H9 (cell line): ENCODE measurements at regions not wholly inside any gene's neighbourhood (a gene's known extent, or its start where the extent isn't known, plus 50 kb on each side); places are given as distances from the start of the nearest gene placed in this dataset.

ENCODE experiments used
- DNase-seq: peaks from one replicate; pipeline ENCODE4 v3.0.0-alpha.2; 2017
- H2AFZ ChIP-seq: one replicate; pipeline ENCODE4 v1.6.1; 2013; ENCODE audit warnings: mild to moderate bottlenecking, low read length, control low read depth, moderate library complexity
- H2AK5ac ChIP-seq: 2 replicates; pipeline ENCODE4 v1.6.1; 2013; ENCODE audit warnings: low read length, control low read depth, mixed read lengths; ENCODE audit not compliant: insufficient read length
- H2BK120ac ChIP-seq: one replicate; pipeline ENCODE4 v1.6.1; 2013; ENCODE audit warnings: low read depth, mild to moderate bottlenecking, low read length, control low read depth, inconsistent platforms; ENCODE audit not compliant: poor library complexity, severe bottlenecking
- H2BK12ac ChIP-seq: 2 replicates; pipeline ENCODE4 v1.6.1; 2013; ENCODE audit warnings: low read length, control low read depth, mixed read lengths, low read depth; ENCODE audit not compliant: insufficient read length
- H2BK15ac ChIP-seq: 2 replicates; pipeline ENCODE4 v1.6.1; 2013; ENCODE audit warnings: low read depth, low read length, control low read depth
- H2BK20ac ChIP-seq: one replicate; pipeline ENCODE4 v1.6.1; 2013; ENCODE audit warnings: low read depth, mild to moderate bottlenecking, low read length, control low read depth, inconsistent platforms; ENCODE audit not compliant: poor library complexity, severe bottlenecking
- H2BK5ac ChIP-seq: 2 replicates; pipeline ENCODE4 v1.6.1; 2013; ENCODE audit warnings: low read length, control low read depth, mixed read lengths; ENCODE audit not compliant: insufficient read length
- H3K14ac ChIP-seq: 2 replicates; pipeline ENCODE4 v1.6.1; 2013; ENCODE audit warnings: low read length, control low read depth; ENCODE audit not compliant: insufficient read depth
- H3K18ac ChIP-seq: 2 replicates; pipeline ENCODE4 v1.6.1; 2013; ENCODE audit warnings: low read depth, mild to moderate bottlenecking, mixed read lengths, low read length, control low read depth; ENCODE audit not compliant: insufficient read length
- H3K23ac ChIP-seq: 2 replicates; pipeline ENCODE4 v1.6.1; 2013; ENCODE audit warnings: low read length, control low read depth, mixed read lengths, low read depth; ENCODE audit not compliant: insufficient read length
- H3K23me2 ChIP-seq: 2 replicates; pipeline ENCODE4 v1.6.1; 2013; ENCODE audit warnings: low read depth, mild to moderate bottlenecking, mixed read lengths, low read length, control low read depth; ENCODE audit not compliant: insufficient read length, poor library complexity, severe bottlenecking
- H3K27ac ChIP-seq: 2 replicates; pipeline ENCODE4 v1.5.1; 2013; ENCODE audit warnings: low read length, control low read depth, mixed read lengths, low read depth; ENCODE audit not compliant: insufficient read length
- H3K27me3 ChIP-seq: 2 replicates; pipeline ENCODE4 v1.6.1; 2013; ENCODE audit warnings: low read length, control low read depth, inconsistent platforms; ENCODE audit not compliant: insufficient read depth
- H3K4ac ChIP-seq: 2 replicates; pipeline ENCODE4 v1.6.1; 2013; ENCODE audit warnings: low read depth, mild to moderate bottlenecking, control low read depth, inconsistent platforms, low read length, moderate library complexity
- H3K4me1 ChIP-seq: 2 replicates; pipeline ENCODE4 v1.6.1; 2013; ENCODE audit warnings: low read length, control low read depth, inconsistent platforms; ENCODE audit not compliant: insufficient read depth
- H3K4me2 ChIP-seq: 2 replicates; pipeline ENCODE4 v1.6.1; 2013; ENCODE audit warnings: low read length, control low read depth, mixed read lengths; ENCODE audit not compliant: insufficient read length, insufficient read depth
- H3K56ac ChIP-seq: 2 replicates; pipeline ENCODE4 v1.6.1; 2013; ENCODE audit warnings: low read depth, mild to moderate bottlenecking, mixed read lengths, low read length, control low read depth; ENCODE audit not compliant: insufficient read length
- H3K79me1 ChIP-seq: 2 replicates; pipeline ENCODE4 v1.6.1; 2013; ENCODE audit warnings: low read depth, mild to moderate bottlenecking, moderate library complexity, low read length, control low read depth, inconsistent platforms; ENCODE audit not compliant: insufficient read depth, poor library complexity, severe bottlenecking
- H3K79me2 ChIP-seq: 2 replicates; pipeline ENCODE4 v1.6.1; 2013; ENCODE audit warnings: low read length, control low read depth, inconsistent platforms; ENCODE audit not compliant: insufficient read depth
- H3K9ac ChIP-seq: 2 replicates; pipeline ENCODE4 v1.6.1; 2013; ENCODE audit warnings: low read length, control low read depth, mixed read lengths; ENCODE audit not compliant: insufficient read length; ENCODE audit errors: extremely low read depth
- H3K9me3 ChIP-seq: one replicate; pipeline ENCODE4 v1.6.1; 2013; ENCODE audit warnings: low read depth, low read length, inconsistent platforms; ENCODE audit not compliant: control insufficient read depth
- H3T11ph ChIP-seq: one replicate; pipeline ENCODE4 v1.6.1; 2013; ENCODE audit warnings: mild to moderate bottlenecking, low read length, control low read depth, inconsistent platforms
- H4K20me1 ChIP-seq: one replicate; pipeline ENCODE4 v1.6.1; 2013; ENCODE audit not compliant: control insufficient read depth, insufficient read length, insufficient read depth
- H4K5ac ChIP-seq: 2 replicates; pipeline ENCODE4 v1.6.1; 2013; ENCODE audit warnings: low read depth, mild to moderate bottlenecking, mixed read lengths, low read length, control low read depth; ENCODE audit not compliant: insufficient read length
- H4K8ac ChIP-seq: replicated peaks from 2 replicates; pipeline ENCODE4 v1.6.1; 2013; ENCODE audit warnings: low read length, control low read depth, mixed read lengths, low read depth; ENCODE audit not compliant: insufficient read length
- H4K91ac ChIP-seq: 2 replicates; pipeline ENCODE4 v1.6.1; 2013; ENCODE audit warnings: low read depth, mild to moderate bottlenecking, moderate library complexity, mixed read lengths, low read length, control low read depth; ENCODE audit not compliant: insufficient read length
- H3K27ac Mint-ChIP-seq, 3 experiments: 2 replicates in 2 of 3; 3 replicates in 1 of 3; pipeline ENCODE4 v1.8.0; 2020 to 2021; ENCODE audit warnings: mixed read lengths in 3 of 3, mild to moderate bottlenecking in 1 of 3, moderate library complexity in 1 of 3
- H3K27me3 Mint-ChIP-seq: 2 replicates; pipeline ENCODE4 v1.8.0; 2021; ENCODE audit warnings: low read depth, mild to moderate bottlenecking, moderate library complexity, mixed read lengths
- H3K36me3 Mint-ChIP-seq, 3 experiments: 2 replicates in 2 of 3; 3 replicates in 1 of 3; pipeline ENCODE4 v1.8.0; 2020 to 2021; ENCODE audit warnings: low read depth in 3 of 3, mixed read lengths in 3 of 3; ENCODE audit not compliant: insufficient read depth in 1 of 3
- H3K4me1 Mint-ChIP-seq, 2 experiments: 2 replicates each; pipeline ENCODE4 v1.8.0; 2020; ENCODE audit warnings: mixed read lengths in 2 of 2
- H3K4me3 Mint-ChIP-seq, 2 experiments: 2 replicates in 1 of 2; 3 replicates in 1 of 2; pipeline ENCODE4 v1.8.0; 2020 to 2021; ENCODE audit warnings: mild to moderate bottlenecking in 2 of 2, mixed read lengths in 2 of 2, moderate library complexity in 1 of 2
- H3K9me3 Mint-ChIP-seq, 2 experiments: 2 replicates in 1 of 2; 3 replicates in 1 of 2; pipeline ENCODE4 v1.8.0; 2020; ENCODE audit warnings: mild to moderate bottlenecking in 2 of 2, mixed read lengths in 2 of 2, moderate library complexity in 1 of 2
- WGBS: extraction: QIAGEN DNeasy Blood & Tissue Kit; methylation state at CpG from one replicate; pipeline ENCODE4 v1.1.7; 2013; ENCODE audit warnings: missing lambda C conversion rate, low lambda C conversion rate, mixed read lengths; ENCODE audit not compliant: insufficient read length; ENCODE audit errors: extremely low coverage; 5-methylcytosine and 5-hydroxymethylcytosine counted together
- TF ChIP-seq, protein P1 (sequence below): fragments of 200-600 bp; sonication (generic); conservative IDR thresholded peaks from 3 replicates; pipeline ENCODE4 v1.8.0; 2021; ENCODE audit warnings: antibody characterized with exemption, mild to moderate bottlenecking

DNA sequence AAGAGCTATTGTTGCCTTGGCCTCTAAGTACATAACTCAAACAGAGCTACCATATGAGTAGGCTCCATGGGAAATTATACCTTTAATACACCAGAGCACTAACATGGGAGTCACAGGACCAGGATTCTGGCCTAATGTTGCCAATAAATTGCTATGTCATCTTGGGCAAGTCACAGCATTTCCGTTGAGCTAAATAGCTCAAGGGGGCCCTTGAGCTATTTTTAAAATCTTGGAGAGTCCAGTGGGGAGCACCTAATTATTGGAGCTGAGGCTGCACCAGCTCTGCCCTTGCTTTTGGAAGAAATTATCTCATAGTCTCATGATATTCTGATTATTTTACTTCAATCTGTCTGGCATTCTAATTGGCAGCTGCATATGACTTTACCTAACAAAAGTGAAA, 350.8 kb downstream of the ENC1 start:
- Histone ChIP-seq H2AFZ (no peak overlapping the region), H4K20me1 (no peaks in the 10 kb centered on the region), H2AK5ac (no peak overlapping the region), H3K79me1 (no peaks in the 10 kb centered on the region), H3K23me2 (no peaks in the 10 kb centered on the region), H3K27me3 (no peaks in the 10 kb centered on the region), H3K4ac (no peak overlapping the region), H2BK120ac (no peak overlapping the region), H3K14ac (no peak overlapping the region), H2BK5ac (no peak overlapping the region), H3K27ac (no peak overlapping the region), H3K9ac (no peak overlapping the region), H3K79me2 (no peaks in the 10 kb centered on the region), H3K9me3 (no peaks in the 10 kb centered on the region), H4K5ac (no peak overlapping the region), H3K18ac (no peak overlapping the region), H3K23ac (no peak overlapping the region), H3K56ac (no peak overlapping the region), H3K4me2 (no peak overlapping the region), H4K8ac (no peak overlapping the region), H4K91ac (no peak overlapping the region), H2BK20ac (no peak overlapping the region), H3K4me1 (no peaks in the 10 kb centered on the region), H3T11ph (no peak overlapping the region), H2BK12ac (no peak overlapping the region), H2BK15ac (no peak overlapping the region)
- Mint-ChIP-seq H3K27me3 (peaks cover 2% of the 10 kb centered on the region; the same call in 1 of the 2 replicates), H3K9me3 (no peaks in the 10 kb centered on the region), H3K4me3 (no peak overlapping the region), H3K36me3 (no peaks in the 10 kb centered on the region), H3K4me1 (peaks cover 0 to 4% of the 10 kb centered on the region in 2 experiments; a peak in 1 of 4 replicates), H3K27ac (no peak overlapping the region)
- TF ChIP-seq, protein P1, sequence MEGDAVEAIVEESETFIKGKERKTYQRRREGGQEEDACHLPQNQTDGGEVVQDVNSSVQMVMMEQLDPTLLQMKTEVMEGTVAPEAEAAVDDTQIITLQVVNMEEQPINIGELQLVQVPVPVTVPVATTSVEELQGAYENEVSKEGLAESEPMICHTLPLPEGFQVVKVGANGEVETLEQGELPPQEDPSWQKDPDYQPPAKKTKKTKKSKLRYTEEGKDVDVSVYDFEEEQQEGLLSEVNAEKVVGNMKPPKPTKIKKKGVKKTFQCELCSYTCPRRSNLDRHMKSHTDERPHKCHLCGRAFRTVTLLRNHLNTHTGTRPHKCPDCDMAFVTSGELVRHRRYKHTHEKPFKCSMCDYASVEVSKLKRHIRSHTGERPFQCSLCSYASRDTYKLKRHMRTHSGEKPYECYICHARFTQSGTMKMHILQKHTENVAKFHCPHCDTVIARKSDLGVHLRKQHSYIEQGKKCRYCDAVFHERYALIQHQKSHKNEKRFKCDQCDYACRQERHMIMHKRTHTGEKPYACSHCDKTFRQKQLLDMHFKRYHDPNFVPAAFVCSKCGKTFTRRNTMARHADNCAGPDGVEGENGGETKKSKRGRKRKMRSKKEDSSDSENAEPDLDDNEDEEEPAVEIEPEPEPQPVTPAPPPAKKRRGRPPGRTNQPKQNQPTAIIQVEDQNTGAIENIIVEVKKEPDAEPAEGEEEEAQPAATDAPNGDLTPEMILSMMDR = no peak
- no peak for DNase-seq
- WGBS = no CpG with 5 or more reads among the region's 1 CpG
